Activated CD8-positive, alpha-beta memory T cell treated with anti-CD3 and anti-CD28 coated beads for 36 hours (primary cell): ENCODE measurements at regions not wholly inside any gene's neighbourhood (a gene's known extent, or its start where the extent isn't known, plus 50 kb on each side); places are given as distances from the start of the nearest gene placed in this dataset.

ENCODE experiments used
- CTCF ChIA-PET: fragments of 350-600 bp; sonication (Branson Sonifier 250); formaldehyde crosslinking; loops from one replicate; lab custom pipeline; 2021; ENCODE audit warnings: antibody characterized with exemption; lab: Charles Lee
- POLR2A ChIA-PET: fragments of 350-600 bp; sonication (Branson Sonifier 250); formaldehyde crosslinking; loops from one replicate; lab custom pipeline; 2021; ENCODE audit warnings: antibody characterized with exemption; lab: Charles Lee

GRCh38 chr15:46442901-46443590 is 808.2 kb downstream of the SQOR start:
- CTCF ChIA-PET = no interaction called here
- POLR2A ChIA-PET = no interaction called here

DNA sequence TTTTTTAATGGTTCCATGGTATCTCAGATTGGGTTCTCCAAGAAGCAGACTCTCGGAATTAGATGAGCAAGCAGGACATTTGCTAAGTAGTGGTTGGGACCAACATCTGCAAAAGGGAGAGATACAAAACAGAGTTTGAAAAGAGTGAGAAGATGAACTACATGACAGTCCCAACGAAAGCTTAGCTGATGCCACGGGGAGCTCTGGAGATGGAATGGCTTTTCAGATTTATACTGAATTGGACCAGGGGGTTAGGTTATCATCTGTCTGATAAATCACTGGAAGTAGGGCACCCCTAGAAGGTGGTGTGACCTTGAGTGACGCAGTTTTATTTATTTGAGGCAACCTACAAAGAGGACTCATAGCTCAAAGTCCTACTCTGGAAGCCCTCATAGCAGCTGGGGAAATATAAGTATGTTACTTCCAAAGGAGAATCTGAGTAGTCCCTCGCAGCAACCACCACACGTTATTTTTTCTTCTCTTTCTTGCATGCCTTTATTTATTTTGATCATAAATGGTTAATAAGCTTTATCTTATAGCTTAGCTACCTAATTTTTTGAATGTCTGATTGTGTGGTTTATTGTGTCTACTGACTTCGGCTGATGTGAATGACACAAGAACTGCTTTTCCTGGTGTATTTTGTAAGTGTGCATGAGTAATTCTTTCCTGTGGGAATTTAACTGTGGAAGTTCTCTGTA is 815.4 kb downstream of the SQOR start:
- ChIA-PET CTCF (no interaction called here), POLR2A (no interaction called here)

- ChIA-PET POLR2A (no interaction called here), CTCF (no interaction called here)
These were observed 816.0 kb downstream of the SQOR start for GRCh38 chr15:46450810-46451182.

GRCh38 chr15:46452297-46452820 is 817.5 kb downstream of the SQOR start:
- ChIA-PET POLR2A (no interaction called here), CTCF (no interaction called here)

GRCh38 chr15:46456456-46456855 is 821.6 kb downstream of the SQOR start:
- ChIA-PET POLR2A (no interaction called here), CTCF (no interaction called here)

DNA sequence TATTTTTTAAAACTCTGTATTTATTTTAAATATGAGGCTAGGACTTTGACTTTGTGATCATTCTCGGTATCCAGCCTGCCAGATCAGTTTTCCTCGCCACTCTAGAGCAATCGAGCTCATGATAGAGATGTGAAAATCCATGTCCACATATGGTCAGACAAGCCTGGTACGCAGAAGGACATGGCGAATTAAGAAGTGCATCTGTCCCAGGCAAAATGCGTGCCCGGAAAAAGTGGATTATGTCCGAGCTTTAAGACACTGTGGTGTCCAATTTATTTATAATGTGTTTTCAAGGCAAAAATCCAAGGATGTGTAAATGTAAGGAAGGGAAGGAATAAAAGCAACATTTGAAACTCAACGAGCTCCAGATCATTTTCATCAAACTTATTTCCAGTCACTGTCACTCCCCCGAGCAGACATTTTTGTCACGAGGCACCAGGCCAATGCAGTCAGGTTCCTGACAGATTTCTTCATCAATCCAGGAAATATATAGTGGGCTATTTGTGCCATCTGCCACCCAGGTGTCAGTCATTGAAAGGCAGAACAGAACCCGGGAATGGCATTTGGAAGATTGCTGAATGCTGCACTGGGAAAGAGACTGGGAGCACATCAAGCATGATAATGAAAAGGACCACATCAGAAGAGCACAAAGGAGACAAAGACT is 825.7 kb downstream of the SQOR start:
- POLR2A ChIA-PET = no interaction called here

DNA sequence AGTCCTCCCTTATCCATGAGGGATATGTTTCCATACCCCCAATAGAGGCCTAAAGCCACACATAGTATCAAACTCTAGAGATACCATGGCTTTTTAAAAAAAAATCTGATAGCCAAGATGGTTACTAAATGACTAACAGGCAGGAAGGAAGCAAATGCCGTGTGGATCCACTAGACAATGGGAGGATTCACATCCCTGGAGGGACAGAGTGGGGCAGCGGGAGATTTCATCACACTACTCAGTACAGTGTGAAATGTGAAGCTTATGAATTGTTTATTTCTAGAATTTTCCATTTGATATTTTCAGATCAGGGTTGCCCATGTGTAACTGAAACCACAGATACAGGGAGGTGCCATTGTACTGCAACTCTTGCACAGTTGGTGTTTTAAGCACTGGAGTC is 826.6 kb downstream of the SQOR start:
- CTCF ChIA-PET = no interaction called here

More for the DNA sequence above, 825.7 kb downstream of the SQOR start:
- CTCF ChIA-PET = interaction anchor here (1.1 kb wide), 1 partner anchor 17 kb away, joined by 3 read pairs; no protein-coding TSS in a partner anchor

GRCh38 chr15:46467041-46467440 is 832.2 kb downstream of the SQOR start:
- ChIA-PET CTCF (no interaction called here), POLR2A (no interaction called here)

More for the DNA sequence above, 826.6 kb downstream of the SQOR start:
- POLR2A ChIA-PET = no interaction called here

DNA sequence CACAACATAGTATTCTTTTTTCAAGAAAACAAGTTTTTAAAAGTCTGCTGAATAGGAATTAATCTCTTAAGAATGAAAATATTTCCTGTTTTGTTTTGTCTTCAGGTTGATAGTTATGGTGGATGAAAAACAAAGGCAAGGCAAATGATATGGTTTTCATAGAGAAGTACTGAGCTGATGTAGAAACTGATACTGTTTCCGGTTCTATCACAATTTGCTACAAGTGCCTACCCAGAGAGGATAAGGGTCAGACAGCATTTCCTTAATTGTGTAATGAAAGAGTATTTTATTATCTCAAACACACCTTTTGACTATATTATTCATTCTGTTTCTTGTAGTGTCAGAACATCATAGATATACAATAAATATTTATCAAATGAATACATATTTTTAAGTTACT is 836.3 kb downstream of the SQOR start:
- ChIA-PET POLR2A (no interaction called here), CTCF (no interaction called here)

DNA sequence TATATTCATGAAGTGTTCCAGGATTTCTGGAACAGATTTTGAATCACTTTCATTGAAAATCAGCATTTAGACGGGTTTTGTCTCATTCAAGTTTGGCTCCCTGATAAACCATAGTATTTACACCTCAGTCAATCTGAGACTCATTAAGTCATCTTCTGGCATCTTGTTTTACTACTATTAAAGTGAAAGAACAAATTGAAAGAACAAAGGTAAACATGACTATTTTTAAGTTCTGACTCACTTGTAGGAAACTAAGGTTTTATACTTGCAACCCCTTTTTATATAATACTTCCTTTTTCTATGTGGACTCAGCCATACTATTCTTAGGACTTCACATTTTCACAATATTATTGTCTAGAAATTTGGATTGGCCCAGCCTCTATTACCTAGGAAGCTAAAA is 854.4 kb downstream of the SQOR start:
- POLR2A ChIA-PET = no interaction called here
- CTCF ChIA-PET = no interaction called here

DNA sequence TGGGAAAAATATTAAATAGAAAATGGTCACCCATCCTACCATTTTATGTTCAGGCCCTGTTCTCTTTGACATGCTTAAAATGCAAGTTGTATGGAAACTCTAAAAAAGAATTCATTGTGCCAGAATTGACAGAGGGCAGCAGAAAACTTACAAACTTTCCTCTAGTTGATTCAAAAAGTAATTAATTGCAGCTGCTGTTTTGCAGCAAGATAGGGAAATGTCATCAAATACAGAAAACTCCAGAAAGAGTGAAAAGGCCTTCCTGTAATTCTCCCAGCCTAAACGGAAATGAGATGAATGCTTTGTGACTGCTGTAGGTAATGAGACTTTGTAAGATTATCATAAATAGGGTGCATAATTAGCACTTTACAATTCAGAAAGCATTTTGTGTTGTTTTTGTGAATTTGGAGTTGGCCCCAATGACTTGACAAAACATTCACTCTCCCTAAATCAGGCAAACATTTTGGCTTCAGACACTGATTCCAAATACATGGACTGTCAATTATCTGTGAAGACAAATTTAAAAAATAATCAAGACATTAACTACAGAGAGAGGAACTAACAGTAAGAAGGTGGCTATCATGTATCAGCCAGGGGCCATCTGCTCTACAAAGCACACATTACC is 861.8 kb downstream of the SQOR start:
- CTCF ChIA-PET = no interaction called here
- POLR2A ChIA-PET = no interaction called here

GRCh38 chr15:46502667-46503066 is 867.8 kb downstream of the SQOR start:
- POLR2A ChIA-PET = no interaction called here

GRCh38 chr15:46518381-46518780 is 883.6 kb downstream of the SQOR start:
- ChIA-PET POLR2A (no interaction called here), CTCF (no interaction called here)

More at GRCh38 chr15:46502667-46503066, 867.8 kb downstream of the SQOR start:
- CTCF ChIA-PET = no interaction called here

DNA sequence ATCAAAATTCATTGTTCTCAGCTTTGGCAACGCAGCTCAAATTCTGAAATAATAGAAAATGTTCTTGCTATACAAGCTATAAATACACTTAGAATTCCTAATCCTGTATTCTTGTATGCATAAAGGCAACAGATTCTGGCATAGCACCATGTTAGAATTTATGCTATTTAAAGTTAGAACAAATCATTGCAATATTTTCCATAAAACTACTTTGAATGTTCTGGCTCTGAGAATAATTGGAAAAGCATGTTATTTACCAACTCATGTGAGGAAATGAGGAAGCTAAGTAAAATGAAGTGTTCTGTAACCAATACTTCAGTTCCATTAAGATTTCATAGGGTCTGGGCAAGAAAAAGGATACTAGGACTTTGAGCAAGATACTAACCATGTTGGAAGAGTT is 888.9 kb downstream of the SQOR start:
- CTCF ChIA-PET = no interaction called here
- POLR2A ChIA-PET = no interaction called here

GRCh38 chr15:46525984-46526725 is 891.3 kb downstream of the SQOR start:
- CTCF ChIA-PET = no interaction called here
- POLR2A ChIA-PET = no interaction called here

GRCh38 chr15:46526726-46527110 is 891.9 kb downstream of the SQOR start:
- ChIA-PET POLR2A (no interaction called here), CTCF (no interaction called here)

DNA sequence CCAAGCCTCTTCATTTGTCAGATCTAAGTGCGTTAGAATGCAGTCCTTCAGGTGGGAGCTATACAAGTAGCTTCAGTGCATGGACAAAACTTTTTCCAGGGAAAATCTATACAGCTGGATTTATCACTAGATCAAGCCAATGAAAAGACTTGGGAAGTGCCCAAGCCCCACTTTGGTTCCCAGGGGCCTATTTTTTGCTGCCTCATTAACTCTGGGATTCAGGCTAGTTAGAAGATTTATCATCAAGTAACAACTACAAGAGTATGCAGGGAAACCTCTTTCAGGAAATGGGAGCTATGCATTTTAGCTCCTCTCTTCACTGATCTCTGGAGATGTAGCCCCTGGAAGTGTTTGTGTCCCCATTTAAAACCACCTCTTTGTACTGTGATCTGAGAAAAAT is 908.8 kb downstream of the SQOR start:
- ChIA-PET CTCF (no interaction called here), POLR2A (no interaction called here)

GRCh38 chr15:46548989-46549388 is 914.2 kb downstream of the SQOR start:
- ChIA-PET CTCF (no interaction called here), POLR2A (no interaction called here)

DNA sequence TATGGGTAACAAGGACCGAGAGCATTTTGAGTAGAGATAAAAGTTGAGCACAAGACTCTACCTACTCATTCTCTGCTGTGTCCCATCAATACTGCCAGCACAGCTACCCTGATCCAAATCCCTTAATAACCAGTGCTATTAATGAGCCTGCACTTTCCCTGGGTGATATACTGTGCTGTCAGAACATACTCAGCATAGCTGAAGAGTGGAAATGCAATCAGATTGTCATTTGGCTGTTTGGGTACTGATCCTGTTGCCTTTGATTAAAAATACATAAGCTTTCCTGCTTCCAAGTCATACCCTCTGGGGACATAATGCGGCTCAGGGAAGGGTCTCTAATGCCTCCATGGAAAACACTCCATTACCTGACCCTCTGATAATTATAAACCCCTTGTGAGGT is 917.5 kb downstream of the SQOR start:
- ChIA-PET CTCF (interaction anchor here (0.6 kb wide), 1 partner anchor 508 kb away, joined by 3 read pairs; no protein-coding TSS in a partner anchor), POLR2A (no interaction called here)
